NCI-H82 (cell line): ENCODE measurements at regions not wholly inside any gene's neighbourhood (a gene's known extent, or its start where the extent isn't known, plus 50 kb on each side); places are given as distances from the start of the nearest gene placed in this dataset.
A peak's percentile ranks its signal among the peaks of the same experiment; 100 is the strongest.

ENCODE experiments used
- DNase-seq: peaks from one replicate; lab custom pipeline; 2025; lab: John Stamatoyannopoulos, UW

DNA sequence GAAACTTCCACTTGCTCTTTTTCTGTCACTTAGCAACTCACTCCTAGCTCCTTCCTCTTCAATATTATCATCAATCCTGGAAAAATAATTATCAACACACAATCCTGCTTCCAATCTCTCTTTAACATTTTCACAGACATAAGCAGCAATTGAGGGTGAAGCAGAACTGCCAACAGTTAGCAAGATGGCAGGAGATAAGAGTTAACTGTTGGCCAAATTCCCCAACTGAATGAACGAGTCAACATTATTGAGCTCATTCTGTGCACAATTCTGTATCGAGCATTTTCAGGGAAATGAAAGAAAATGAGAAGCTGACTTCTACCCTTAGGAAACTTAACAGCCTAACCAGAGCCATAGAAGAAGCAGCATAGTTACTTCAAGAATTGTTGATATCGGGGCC, 152.0 kb downstream of the KCNA5 start:
- no peak for DNase-seq

DNA sequence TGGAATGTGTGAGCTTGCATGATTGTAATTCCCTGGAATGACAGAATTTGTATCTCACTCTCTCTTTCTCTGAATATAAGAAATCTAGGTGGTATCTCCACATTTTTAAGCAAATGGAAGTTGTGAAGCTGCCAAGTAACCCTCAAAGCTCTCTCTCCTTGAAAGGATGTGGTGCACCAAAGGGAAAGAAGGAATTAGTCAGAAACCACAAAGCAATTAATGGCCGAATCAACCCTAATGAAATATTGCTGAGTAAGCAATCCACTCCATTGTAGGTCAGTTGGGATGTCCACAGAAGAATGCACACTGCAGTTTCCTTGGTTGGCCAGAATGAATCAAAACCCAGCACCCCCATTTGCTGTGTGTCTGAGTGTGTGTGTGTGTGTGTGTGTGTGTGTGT, 153.5 kb downstream of the KCNA5 start:
- DNase-seq: no peak

DNA sequence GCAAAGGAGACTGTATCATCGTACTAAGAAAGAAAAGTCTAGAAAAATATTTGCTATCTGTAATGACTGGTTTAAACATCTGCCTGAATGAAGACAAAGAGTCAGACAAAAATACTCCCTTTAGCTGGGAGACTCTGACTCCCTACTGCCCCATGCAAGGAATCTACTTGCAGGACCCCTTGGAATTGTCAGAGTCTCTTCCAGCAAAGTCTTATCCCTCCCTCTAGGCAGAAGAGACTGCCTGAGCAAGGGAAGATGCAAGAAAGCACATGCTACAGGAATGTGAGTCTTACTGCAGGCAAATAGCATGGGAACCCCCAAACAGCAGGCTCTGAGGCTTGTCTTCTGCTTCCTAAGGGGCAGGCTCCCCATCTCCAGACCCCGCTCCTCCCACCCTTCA, 154.0 kb downstream of the KCNA5 start:
- DNase-seq: no peak

DNA sequence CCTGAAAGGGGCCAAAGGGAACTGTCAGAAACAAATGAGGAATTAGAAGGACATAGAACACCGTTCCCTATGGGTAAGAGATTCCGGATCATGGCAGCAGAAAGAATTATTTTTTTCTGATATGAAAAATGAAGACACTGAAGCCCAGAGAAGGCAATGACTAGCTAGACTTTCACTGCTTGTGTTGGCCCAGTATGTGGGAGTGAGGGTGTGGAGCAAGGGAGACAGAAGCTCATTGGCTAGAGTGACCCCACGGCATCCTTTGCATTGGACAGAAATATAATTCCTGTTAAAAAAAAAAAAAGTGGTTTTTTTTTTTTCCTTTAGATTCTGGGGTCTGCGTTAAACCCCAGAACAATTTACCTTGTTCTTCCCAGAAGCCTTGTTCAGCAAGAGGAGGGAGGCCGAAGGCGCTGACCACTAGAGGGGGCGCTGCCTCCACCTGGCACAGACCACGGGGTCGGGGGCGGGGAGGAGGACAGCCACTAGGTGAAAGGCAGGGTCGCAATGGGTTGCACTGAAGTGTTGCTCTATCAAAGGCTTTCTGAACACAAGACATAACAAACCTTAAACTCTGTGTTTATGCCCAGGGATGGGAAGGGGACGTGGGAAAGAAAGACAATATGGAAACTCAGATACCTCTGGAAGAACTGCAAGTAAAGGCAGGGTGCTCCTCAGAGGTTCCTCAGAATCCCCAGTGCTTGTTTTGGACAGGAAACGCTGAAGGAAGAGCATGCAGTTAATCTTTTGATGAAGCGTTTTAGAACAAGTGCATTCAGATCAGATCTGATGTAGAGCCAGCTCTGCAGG, 156.8 kb downstream of the KCNA5 start:
- DNase-seq: peak; percentile 85

DNA sequence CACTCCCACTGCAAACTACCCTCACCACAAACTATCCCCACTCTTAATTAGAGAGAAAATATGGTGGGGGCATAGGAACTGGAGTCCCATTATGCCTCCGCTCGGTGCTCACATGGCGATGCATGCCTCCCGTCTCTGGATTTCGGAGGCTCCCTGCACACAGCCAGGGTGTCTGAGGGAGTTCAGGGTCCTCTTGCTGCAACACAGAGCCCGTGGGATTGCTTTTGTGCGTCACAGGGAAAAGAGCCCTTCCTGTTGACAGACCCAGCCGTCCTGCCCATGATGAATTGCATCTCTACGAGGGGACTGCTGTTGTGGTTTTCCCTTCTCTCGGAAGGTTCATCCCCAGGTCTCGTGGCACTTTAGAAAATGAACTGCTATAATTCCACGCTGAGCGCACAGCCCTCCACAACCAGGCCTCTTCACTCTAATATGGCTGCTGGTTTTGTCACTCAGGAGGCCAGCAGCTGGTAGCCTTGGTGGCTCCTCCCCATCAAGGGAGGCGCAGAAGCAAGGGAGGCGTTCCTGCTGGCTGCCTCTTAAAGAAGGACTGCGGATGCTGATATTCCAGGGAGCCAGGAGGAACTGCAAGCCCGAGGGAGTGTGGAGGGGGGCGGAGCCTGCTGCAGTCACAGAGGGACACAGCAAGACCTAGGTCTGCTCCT, 158.0 kb downstream of the KCNA5 start:
- peak; percentile 92 for DNase-seq

DNA sequence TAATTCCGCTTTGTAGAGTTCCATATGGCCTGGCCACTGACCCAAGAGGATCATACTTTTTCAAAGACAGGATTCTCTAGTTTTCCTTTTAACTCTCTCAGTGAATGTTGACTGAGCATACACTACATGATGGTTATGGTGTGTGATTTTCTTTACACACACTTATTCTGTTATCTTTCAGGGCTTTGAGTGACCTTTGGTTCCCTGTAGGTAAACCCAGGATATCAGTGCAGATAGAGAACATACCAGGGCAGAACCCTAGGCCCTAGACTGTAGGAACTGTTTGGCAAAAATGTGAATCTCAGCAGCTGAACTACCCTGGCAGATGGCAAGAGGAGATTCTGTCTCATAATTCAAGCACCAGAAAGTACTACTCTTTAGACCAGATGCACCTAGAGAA, 159.6 kb downstream of the KCNA5 start:
- DNase-seq: no peak

DNA sequence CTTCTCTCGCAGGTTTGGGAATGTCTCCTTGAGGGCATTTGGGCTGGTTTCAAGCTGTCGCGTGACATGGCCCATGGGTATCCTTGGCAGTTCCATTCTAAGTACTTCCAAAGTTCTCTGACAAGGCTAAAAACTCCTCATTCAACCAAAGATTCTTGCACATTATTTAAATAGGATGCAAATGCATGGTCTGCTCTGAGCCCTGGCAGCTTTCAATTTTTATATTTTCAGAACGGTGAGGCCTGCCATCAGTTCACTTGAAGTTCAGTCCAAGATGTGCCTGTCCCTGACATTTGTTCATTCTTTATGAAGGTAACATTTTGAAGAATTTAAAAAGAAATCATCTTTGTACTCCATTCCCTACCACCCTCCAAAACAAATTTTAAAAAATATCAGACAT, 160.0 kb downstream of the KCNA5 start:
- DNase-seq: no peak

DNA sequence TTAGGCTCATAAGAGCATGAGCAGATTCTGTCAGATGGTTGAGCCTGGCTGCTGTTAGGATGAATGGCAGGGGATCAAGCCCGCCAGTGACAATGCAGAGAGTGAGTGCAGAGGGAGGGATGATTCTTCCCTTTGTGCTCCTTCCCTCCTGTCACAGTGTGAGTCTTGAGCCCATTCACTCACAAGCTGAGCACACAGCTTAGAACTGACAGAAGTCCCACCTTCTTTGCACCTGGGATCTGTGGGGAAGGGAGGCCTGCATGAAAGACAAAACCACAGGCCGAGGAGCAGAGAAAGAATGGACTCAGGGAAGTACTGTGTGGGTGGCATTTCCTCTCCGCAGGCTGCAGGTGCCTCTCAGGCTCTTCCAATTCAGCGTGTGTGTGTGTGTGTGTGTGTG, 160.6 kb downstream of the KCNA5 start:
- DNase-seq: peak; percentile 93

DNA sequence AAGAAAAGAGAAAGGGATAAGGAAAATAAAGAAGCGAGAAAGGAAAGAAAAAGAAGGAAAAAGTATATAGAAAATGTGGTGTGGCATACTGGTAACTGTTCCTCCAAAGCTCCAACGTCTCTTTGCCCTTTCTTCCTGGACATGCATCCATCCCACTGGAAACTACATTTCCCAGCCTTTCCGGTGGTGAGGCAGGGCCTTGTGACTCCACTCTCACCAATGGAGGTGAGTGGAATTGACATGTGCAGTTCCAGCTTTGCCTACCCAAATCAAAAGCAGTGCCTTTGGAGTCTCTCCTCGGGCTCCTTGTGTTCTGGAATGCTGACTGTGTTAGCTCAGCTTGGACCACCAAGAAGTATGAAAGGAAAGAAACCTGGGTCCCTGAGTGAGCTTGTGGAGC, 161.2 kb downstream of the KCNA5 start:
- no peak for DNase-seq

DNA sequence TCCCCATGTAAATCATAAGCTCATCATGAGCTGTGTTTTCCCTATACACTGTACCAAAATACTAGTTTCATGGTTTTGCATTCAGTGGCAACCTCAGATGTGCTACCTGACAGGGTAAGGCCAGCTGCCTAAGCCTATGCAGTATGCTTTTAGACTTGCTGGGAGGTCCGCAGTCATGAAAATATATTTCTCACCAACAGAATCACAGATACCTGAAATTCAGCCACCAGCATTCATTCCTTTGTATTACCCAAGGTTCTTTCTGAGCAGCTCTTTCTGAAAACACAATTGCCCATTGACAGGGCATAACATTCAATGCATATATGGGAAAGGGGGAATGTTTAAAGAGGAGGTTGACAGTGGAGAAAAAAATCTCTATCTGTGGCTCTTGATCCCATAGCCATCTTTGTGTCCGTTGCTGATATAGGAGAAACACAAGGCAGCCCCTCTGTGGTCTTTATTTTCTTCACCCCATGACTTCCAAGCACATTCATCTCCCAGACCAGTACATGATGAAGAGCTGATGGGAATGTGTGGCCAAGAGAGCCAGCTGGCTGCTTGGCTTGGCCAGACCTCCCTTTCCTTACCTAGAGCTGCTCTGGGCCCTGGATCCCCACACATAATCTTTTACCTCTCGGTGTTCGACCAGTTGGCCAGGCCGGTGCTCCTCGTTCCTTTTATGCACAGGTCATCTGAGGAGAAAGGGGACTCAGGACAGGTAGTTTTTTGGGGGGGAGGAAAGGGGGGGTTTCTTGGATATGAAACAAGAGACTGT, 162.9 kb downstream of the KCNA5 start:
- DNase-seq: no peak

DNA sequence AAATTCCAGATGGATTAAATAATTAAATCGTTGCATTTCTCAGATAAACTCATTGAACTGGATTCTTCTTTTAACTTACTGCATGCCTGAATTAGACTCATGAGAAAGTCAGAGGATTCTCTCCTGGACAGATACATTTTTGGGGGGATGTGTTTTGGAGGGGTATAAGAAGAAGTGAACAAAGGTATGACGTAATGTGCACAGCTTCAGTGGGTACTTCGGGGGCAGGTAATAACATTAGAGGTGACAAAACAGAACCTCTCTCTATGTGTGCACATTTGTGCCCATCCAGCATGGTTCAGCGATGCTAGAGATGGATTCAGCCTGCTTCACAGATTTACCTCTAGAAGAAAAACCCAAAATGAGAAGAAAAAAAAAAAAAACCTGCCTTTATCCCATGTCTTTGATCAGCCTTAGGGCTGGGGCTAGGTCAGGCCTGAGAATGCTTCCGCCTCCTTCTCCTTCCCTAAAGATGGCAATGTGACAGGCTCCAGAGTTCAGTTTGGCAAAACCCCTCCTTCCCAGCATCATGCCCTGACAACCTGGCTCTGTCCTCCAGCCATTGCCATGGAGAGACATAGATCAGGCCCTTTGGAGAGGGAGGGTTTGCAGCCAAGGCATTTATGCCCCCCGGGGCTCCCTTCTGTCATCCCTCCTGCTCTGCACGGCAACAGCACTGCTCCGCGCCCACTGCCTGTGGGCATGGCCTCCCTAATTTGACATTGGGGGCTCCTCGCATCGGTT, 166.7 kb downstream of the KCNA5 start:
- no peak for DNase-seq

DNA sequence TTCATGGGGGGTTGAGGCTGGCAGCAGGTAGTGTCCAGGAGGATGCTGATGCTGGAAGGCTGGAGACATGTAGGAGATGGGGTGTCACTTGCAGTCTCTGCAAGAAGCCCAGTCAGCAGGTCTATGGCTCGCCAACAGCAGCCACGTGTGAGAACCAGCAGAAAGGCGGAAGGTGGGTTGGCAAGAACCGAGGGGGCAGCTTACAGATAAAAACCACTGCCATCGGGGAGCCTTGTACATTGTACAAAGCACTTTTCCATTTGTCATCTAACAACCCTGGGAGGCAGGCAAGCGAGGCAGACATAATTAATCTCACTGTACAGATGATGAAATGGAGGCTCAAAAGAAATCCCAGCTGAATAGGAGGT, 167.2 kb downstream of the KCNA5 start:
- DNase-seq: no peak

DNA sequence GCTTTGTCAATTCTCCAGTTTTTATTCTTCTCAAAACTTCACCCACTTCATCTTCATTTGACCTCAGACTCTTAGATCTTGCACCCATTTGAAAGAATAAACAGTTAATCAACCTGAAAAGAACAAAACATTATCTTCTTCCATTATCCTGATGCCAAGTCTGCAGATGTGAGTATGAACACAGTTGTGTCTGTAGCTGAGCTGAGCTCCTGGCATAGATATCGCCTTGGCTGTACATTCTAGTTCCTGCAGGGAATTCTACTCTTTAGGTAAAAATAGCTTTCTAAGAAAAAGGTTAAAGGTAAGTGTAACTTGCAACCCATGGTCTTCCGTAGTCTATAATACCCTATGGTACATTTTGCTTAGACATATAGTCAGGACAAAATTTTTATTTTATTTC, 169.7 kb downstream of the KCNA5 start:
- no peak for DNase-seq

DNA sequence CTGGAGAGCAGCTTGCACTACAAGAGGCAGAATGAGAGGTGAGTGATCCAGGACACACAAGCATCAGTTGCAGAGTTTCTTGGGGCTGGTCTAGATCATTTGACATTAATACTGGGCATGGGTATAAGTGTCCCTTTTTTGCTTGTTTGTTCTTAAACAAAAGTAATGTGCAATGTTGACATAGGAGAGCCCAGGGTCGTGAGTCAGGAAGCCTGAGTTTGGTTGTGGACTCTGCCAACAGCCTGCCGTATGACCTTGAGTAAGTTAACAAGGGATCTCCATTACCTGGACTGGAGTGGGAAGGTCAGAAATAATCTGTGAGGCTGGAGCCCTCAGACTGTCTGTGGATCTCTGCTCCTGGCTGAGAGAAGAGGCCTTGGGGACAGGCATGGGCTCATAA, 170.3 kb downstream of the KCNA5 start:
- no peak for DNase-seq

DNA sequence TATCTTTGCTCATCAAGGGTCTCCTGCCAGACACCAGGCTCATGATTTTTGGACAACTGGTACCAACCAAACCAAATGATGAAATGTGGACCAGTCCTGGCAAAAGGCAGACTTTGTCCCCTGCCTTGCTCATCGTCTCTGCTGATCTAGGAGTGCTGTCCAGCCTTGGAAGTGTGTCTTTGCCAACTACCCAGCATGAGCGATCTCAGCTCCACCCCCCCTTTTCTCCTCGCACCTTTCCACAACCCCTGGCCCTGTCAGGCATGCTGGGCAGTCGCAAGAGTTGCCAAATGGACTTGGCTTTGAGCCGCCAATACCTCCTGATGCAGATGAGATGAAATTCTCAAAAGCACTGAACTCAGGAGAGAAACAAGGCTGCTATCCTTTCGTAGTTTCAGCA, 174.3 kb downstream of the KCNA5 start:
- no peak for DNase-seq

DNA sequence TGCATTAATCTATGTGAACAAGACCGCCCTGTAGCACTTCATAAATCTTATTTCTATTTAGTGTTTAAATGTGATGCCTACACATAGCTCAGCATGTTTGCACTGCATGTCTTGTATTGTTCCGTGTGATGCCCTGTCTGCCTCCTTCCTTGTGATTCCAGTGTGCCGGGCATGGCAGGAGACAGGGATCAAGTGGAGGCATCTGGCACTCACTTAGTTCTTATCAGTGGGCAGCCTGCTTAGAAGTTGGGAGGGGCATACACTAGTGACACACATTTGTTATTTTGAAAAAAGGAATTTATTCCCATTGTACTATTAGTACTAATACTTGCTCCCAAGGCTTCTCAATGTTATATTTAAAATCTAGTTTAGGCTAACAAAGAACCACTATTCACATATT, 176.4 kb downstream of the KCNA5 start:
- DNase-seq: peak; percentile 11

DNA sequence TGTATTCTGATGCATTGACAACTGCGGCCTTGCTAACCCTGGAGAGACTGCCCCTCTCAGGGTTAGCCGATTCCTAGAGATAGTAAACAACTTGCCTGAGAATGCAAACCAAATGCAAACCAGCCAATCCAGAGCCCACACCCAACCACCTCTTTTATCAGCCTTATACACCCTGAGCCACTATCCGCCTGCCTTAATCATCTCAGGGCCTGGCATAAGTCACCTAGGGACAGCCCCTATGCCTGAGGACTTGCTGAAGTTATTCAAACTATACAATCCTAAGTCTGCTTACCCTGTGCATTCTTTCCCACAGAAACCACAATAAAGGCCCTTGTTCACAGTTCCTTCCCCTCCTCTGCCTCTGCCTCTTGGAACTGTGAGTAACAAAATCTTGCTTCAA, 177.2 kb downstream of the KCNA5 start:
- peak; percentile 8 for DNase-seq

DNA sequence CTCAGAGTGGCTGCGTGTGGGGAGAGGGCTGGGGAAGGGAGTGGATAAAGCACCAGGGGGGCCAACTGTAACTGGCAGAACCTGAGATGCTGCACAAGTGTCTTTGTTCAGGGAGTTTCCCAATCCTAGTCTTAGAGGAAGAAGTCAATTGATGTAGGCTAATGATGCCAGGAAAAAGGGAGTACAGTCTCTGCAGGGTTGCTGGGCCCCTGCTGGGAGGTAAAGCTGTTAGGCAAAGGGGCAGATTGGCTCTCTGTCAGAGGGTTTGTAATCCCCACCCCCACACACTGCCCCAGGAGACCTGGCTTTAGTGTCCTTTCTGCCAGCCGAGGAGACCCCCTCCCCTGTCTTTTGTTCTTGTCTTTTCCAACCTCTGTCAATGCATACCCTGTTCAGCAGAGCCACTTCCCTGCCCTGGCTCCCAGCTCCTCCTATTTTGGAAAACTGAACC, 178.4 kb downstream of the KCNA5 start:
- DNase-seq: peak; percentile 29

DNA sequence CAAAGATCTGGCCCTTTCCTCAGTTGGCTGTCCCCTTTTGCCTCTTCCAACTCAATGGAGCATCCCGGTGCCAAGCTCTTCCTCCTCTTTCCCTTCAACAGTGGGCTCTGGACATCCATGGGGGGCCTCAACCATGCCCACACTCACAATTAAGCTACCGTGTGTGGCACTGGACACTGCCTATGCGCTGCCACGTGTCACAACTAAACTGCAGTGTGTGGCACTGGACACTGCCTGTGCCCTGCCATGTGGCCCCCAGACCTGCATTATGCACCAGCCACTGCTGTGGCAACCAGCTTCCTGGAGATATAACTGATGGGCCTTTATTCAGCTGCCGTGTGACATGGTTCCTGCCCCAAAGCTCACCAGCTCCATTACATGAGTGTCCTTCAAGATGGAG, 179.1 kb downstream of the KCNA5 start:
- no peak for DNase-seq

DNA sequence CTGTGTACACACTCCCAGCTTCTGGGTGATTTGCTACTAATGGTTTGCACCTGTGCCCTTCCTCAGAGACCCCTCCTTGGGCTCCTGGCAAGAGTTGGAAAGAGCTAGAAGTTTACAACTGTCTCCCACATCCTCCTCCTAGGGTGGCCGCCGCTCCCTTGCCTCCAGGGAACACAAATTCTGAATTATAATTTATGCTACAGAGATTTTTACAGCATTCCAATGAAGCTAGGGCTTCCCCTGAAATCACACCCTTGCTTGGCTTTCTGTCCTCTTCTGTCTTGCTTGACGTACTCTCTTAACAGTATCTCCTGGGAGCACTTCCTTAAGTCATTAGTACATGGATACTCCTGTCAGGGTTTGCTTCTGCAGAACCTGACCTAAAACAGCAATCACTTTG, 180.2 kb downstream of the KCNA5 start:
- no peak for DNase-seq

DNA sequence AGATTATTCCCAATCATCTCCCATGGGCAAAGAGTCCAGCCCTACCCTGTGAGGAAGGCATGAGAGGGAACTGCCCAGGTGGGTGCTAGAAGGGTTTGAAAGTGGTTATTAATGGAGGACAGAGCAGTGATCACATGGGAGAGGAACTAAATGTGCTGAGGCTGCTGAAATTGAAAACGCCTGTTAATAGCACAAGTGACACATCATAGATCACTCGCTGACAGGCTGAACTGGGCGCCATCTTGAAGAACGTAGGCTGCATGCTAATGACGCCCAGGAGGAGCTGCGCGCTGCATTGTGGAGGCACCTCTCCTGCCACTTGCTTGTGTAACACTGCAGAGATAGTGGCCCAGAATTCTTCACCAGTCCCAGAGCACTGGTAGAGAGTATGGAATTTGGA, 182.9 kb downstream of the KCNA5 start:
- DNase-seq: no peak

DNA sequence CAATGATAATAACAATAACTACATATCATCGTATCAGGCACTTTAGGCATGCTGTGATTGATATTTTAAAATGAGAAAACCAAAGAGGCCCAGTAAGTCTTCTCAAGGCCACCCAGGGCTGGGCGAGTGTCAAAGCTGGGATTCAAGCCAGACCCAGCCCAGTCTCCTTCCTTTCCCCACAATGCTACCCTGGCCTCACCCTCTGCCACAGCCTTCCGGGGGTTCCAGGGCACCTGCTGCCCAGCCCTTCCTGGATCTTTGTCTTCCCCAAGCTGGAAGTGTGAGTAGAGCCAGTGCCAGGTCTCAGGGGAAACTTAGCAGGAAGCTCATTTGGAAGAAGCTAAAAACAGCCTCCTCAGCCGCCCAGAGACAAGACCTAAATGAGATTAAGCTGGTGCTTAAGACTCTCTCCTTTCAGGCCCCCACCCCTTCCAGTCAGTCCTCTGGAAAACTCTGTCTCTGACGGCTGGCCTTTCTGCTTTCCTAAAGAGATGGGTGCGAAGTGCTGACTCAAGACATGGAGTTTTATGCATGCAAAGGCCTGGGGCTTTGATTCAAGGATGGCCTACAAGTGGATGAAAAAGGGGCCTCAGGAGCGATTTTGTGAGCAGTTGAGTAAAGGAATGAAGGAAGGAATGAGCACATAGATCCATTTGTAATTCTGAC, 184.2 kb downstream of the KCNA5 start:
- peak; percentile 96 for DNase-seq
